Calu3 (cell line): ENCODE measurements at regions not wholly inside any gene's neighbourhood (a gene's known extent, or its start where the extent isn't known, plus 50 kb on each side); places are given as distances from the start of the nearest gene placed in this dataset.

Experiments used
- BruUV-seq: library from RNA; stranded (reverse); fragments of 400-500 nt; replicated peaks from 2 replicates; lab custom pipeline; 2021; lab: Mats Ljungman, UMichigan
- CTCF ChIA-PET: fragments of 300-600 bp; sonication (Branson Sonifier 250); formaldehyde crosslinking; loops from one replicate; lab custom pipeline; 2022; ENCODE audit warnings: antibody characterized with exemption; lab: Charles Lee
- DNase-seq: peaks from one replicate; pipeline ENCODE4 v3.0.0; 2022
- H3K27ac Mint-ChIP-seq: one replicate; pipeline ENCODE4 v1.8.0; 2022; ENCODE audit warnings: mixed read lengths; ENCODE audit not compliant: unreplicated experiment
- H3K27me3 Mint-ChIP-seq: one replicate; pipeline ENCODE4 v1.8.0; 2022; ENCODE audit warnings: mixed read lengths; ENCODE audit not compliant: unreplicated experiment
- H3K36me3 Mint-ChIP-seq: one replicate; pipeline ENCODE4 v1.8.0; 2022; ENCODE audit warnings: mild to moderate bottlenecking, moderate library complexity, mixed read lengths; ENCODE audit not compliant: insufficient read depth, unreplicated experiment
- H3K4me1 Mint-ChIP-seq: one replicate; pipeline ENCODE4 v1.8.0; 2022; ENCODE audit warnings: mild to moderate bottlenecking, low read depth, mixed read lengths; ENCODE audit not compliant: unreplicated experiment
- H3K4me3 Mint-ChIP-seq: one replicate; pipeline ENCODE4 v1.8.0; 2022; ENCODE audit warnings: mild to moderate bottlenecking, low read depth, moderate library complexity, mixed read lengths; ENCODE audit not compliant: unreplicated experiment
- H3K9me3 Mint-ChIP-seq: one replicate; pipeline ENCODE4 v1.8.0; 2022; ENCODE audit warnings: low read depth, mixed read lengths; ENCODE audit not compliant: unreplicated experiment
- CTCF ChIP-seq: fragments of 200-600 bp; IDR thresholded peaks from one replicate; pipeline ENCODE4 v1.8.0; 2022; ENCODE audit warnings: antibody characterized with exemption; ENCODE audit not compliant: unreplicated experiment
- intact Hi-C: fragments of 100-400 bp; cut with micrococcal nuclease; formaldehyde crosslinking; loops from one replicate; pipeline ENCODE4 v1.10.0; 2022; ENCODE audit not compliant: unreplicated experiment

- no TSS peak for BruUV-seq
- Mint-ChIP-seq H3K4me1 (no peaks in the 10 kb centered on the region), H3K9me3 (peaks cover 12% of the 10 kb centered on the region), H3K27ac (no peak overlapping the region), H3K27me3 (no peaks in the 10 kb centered on the region), H3K4me3 (no peak overlapping the region), H3K36me3 (no peaks in the 10 kb centered on the region)
- intact Hi-C loops = no loop called here
- CTCF ChIA-PET = no interaction called here
- DNase-seq = no peak
- TF ChIP-seq CTCF = no peak
Measured at GRCh38 chr9:18275313-18275990, 198.5 kb upstream of the ADAMTSL1 start.

- CTCF ChIA-PET = no interaction called here
- Mint-ChIP-seq H3K4me1 (no peaks in the 10 kb centered on the region), H3K27me3 (no peaks in the 10 kb centered on the region), H3K9me3 (peaks cover 12% of the 10 kb centered on the region), H3K27ac (no peak overlapping the region), H3K36me3 (no peaks in the 10 kb centered on the region), H3K4me3 (no peak overlapping the region)
- no TSS peak for BruUV-seq
- DNase-seq = no peak
- intact Hi-C loops = no loop called here
- no peak for TF ChIP-seq CTCF
Measured at GRCh38 chr9:18281291-18281690, 192.7 kb upstream of the ADAMTSL1 start.

- intact Hi-C loops = no loop called here
- no peak for TF ChIP-seq CTCF
- no peak for DNase-seq
- Mint-ChIP-seq H3K9me3 (peaks cover 2% of the 10 kb centered on the region), H3K36me3 (no peaks in the 10 kb centered on the region), H3K27me3 (peaks cover 12% of the 10 kb centered on the region), H3K4me3 (no peak overlapping the region), H3K27ac (no peak overlapping the region), H3K4me1 (no peaks in the 10 kb centered on the region)
- no TSS peak for BruUV-seq
- CTCF ChIA-PET = no interaction called here
Measured at GRCh38 chr9:18294229-18294628, 179.7 kb upstream of the ADAMTSL1 start.

GRCh38 chr9:18296702-18297055 lies 177.3 kb upstream of the ADAMTSL1 start:
- H3K36me3 Mint-ChIP-seq = no peaks in the 10 kb centered on the region
- no TSS peak for BruUV-seq
- CTCF ChIA-PET = no interaction called here
- H3K27me3 Mint-ChIP-seq = peaks cover 5% of the 10 kb centered on the region
- no peaks in the 10 kb centered on the region for H3K4me1 Mint-ChIP-seq
- H3K9me3 Mint-ChIP-seq = peaks cover under 1% of the 10 kb centered on the region
- no peak overlapping the region for H3K4me3 Mint-ChIP-seq
- no peak for DNase-seq
- H3K27ac Mint-ChIP-seq = no peak overlapping the region
- TF ChIP-seq CTCF = no peak
- intact Hi-C loops = no loop called here
